ENCODE measurements at regions not wholly inside any gene's neighbourhood (a gene's known extent, or its start where the extent isn't known, plus 50 kb on each side); places are given as distances from the start of the nearest gene placed in this dataset.

DNA sequence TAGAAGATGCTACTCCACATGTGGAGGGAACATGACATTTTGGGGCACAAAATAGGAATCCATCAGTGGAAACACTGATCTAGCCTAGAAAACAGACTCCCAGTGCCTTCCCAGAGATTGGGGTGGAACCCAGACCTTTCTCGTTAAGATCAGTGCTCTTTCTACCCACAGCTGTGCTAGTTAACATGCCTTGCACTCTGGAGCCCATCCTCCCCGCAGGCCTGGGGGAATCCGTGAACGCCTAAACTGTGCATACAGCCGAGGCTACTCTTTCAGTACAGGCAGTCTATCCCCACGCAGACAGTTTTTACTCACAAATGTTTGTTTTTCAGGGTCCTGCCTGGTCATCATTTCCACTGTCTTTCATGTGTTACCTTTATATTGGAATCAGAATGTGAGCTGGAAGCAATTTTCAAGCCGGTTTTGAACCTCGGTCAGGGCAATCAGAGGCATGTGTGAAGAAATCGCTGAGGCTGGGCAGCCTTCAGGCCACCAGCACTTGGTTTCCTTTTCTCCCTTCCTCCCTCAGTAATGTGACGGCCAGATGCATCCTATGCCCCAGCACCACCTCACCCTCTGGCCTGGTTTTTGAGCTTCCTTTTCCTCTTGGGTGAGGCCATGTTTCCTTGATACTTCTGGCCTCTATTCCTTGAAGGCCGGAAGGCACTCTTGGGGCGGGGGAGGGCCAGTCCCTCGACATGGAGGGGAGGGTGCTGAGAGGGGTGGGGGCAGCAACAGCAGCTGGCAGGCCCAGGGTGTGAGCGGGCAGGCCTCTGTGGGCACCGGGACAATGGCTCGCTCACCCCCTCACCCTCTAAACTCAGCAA is 123.6 kb upstream of the GALNT15 start:
- no peak for DNase-seq (ENCODE audit: low read depth in 2 of 3, low spot score in 1 of 3)

DNA sequence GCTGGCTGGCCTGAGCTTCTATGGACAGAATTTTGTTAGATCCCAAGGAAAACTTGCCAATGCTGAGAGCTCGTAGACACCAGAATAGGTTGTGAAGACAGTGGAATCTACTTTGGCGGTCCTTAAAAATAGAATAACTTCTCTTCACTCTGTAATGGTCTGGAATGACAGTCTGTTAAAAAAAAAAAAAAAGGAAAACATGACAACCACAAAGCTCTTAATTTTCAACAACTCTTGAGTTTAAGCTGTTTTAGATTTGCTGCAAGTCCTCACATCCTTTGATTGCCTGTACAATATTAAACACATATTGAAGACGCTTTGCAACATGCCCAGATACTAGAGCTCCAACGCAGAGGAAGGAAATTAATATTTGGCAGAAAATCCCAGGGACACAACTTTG is 122.8 kb upstream of the GALNT15 start:
- no peak for DNase-seq (ENCODE audit: low read depth in 2 of 3, low spot score in 1 of 3)

DNA sequence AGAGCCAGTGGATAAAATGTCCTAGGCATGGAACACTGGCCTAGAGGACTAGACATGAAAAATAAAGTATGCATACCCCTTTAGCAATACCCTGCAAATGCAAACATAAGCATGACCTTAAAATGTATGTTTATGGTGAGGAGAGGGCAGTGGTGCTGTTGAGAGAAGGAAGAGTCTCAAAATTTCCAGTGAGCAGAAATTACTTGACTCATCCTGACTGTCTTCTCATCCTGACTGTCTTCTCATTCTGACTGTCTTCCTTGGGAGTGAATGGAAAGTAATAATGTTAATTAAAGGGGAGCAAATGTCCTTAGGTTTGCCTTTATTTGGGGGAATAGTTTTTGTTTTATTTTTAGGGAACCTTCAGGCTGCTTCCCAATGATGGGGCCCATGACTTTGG is 121.5 kb upstream of the GALNT15 start:
- DNase-seq (ENCODE audit: low read depth in 2 of 3, low spot score in 1 of 3) = no peak

DNA sequence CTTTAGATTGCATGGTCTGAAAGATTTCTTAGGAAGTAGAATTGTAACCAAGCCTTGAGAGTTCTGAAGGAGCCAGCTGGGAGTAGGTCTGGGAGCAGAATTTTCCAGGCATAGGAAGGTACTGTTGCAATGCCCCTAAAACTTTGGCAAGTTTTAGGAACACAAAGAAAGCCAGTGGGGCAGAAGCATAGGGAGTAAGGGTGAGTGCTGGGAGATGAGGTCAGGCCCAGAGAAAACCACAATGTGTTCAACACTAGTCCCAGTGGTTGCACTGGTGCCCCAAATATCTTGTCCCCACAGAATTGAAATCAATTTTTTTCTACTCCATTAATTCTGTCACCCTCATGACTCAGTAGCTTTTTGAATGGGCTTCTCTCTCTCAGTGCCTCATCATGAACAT is 120.7 kb upstream of the GALNT15 start:
- DNase-seq (ENCODE audit: low read depth in 2 of 3, low spot score in 1 of 3) = no peak

DNA sequence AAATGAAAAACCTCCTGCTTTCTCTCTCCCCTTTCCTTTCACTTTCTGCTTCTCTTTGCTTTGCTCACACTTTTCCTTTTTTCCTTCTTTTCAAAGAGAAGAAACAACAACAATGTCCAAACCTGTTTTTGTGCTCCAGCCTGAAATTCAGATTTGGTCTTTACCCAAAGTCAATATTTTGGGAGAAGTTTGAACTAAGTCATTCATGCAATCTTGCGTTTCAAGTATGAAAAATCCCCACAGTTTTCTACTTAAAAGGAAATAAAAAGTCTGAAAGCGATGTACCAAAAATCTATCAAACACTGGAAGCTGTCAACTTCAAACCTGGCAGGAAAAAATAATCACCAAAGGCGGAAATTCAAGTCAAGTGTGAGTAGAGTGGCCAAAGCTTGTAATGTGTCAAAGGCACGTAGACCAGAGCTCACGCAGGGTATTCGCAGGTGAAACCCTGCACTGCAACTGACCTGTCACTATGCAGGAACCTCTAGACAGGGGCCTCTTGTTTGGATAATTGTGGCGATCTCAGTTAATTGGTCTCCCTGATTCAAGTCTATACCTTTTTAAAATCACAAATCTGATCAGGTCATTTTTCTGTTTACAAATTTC is 118.8 kb upstream of the GALNT15 start:
- no peak for DNase-seq (ENCODE audit: low read depth in 2 of 3, low spot score in 1 of 3)

DNA sequence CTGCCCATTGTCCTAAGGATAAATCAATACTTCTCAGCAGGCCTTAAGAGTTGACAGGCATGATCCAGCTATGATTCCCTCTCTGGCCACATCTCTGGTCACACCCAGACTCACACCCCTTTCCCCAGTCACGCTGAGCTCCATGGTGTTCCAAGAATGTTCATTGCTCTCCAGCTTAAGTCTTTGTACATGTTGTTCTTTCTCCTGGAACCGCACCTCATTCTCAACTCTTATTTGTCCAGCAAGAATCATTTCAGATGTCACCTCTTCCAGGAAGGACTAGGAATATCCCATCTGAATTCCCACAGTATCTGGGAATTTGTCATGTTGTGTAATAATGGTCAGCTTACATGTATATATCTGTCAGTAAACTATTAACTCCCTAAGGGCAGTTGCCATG is 118.3 kb upstream of the GALNT15 start:
- no peak for DNase-seq (ENCODE audit: low read depth in 2 of 3, low spot score in 1 of 3)

DNA sequence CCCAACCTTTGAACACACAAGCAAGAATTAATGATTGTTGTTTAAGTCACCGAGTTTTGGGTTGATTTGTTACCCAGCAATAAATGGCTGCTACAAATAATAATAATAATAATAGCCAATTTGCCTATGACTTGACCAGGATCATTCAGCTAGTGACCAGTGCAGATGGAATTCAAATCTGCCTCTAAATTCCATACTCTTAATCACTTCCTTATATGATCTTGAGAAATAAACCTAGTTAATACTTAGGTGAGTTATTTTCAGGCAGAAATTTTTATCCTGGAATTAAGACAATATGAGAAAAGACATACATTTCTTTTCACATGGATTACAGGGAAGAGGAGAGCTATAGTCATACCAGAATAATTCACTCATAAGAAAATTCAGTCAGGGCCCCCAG is 116.0 kb upstream of the GALNT15 start:
- no peak for DNase-seq (ENCODE audit: low read depth in 2 of 3, low spot score in 1 of 3)

DNA sequence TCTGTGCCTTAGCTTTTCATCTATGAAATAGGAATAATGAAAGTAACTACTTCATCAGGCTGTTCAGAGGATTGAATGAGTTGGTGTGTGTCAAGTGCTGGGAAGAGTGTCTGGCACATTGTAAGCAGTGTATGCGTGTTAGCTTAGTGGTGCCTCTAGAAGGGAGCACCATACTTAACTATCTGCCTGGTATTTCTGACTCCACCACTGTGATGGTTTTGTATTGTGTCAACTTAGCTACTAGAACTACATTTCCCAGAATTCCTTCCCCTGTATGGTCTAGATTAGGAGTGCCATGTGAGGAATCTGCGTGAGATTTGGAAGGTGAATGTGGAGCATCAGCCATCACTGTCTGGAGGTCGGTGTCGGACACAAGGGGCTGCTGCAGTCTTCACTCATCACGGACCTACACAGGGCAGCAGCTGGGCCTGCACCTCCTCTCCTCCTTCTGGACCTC is 115.4 kb upstream of the GALNT15 start:
- DNase-seq (ENCODE audit: low read depth in 2 of 3, low spot score in 1 of 3) = no peak

DNA sequence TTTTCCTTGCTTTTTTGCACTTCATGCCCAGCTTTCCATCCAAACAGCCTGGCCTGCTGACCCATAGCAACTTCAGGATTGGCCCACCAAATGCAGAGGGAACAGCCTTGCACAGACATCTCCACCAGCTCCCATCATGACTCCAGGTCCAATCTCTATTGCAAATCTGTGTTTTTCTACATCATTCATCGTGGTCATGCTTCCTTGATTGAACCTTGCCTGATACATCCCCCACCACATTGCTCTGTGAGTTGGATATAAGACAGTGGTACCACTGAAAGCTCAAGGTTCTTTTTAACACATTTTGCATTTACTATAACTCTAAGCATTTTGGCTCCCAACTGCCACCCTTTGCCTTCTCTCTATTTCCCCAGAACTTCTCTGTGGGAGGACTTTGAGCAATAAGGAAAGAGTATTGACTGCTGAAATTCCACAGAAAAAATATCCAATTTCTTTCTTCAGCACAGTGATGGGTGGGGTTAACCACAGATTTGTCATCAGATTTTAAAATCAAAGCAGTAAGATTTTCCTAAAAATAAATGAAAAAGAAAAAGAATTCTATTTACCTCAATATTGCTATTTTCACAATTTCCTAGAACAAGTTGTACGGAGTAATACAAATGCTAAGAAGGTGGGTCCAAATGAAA is 114.6 kb upstream of the GALNT15 start:
- no peak for DNase-seq (ENCODE audit: low read depth in 2 of 3, low spot score in 1 of 3)

DNA sequence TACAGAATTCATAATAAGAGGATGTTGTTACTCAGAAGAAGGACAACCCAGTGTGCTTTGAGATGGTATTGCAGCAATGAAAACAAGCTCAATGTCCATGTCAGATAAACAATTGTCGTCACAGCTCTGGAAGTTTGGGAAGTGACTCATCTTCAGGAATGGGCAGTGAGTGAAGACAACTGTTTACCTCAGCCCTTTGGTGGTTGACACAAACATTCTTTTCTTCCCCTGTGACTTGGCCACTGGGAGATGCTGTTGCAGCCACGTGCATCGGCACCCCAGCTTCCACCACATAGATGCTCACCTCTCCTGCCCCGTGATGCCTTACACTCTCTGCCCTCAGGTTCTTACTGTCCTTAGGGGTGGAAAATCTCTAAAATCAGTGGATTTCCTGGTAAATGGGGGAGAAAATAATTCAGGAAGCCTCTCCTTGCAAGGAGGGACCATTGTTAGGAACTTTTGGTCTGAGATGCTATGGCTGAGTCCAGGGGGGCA is 114.1 kb upstream of the GALNT15 start:
- no peak for DNase-seq (ENCODE audit: low read depth in 2 of 3, low spot score in 1 of 3)

DNA sequence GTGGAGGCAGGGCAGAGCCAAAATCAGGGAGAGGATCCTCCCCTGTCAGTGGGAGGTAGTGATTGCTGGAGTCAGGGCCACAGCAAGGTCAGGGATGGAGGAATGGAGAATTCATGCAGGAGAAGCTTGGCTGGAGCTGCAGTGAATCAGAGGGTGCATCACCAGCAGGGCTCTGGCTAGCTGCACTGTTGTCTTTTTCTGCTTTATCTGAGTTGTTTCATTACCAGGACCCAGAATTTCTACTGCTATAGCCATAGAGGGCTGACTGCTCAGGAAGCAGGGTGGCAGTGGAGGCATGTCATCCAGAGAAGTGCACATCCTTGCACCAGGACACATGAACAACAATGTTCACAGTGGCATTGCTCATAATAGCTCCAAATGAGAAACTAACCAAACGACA is 113.5 kb upstream of the GALNT15 start:
- DNase-seq (ENCODE audit: low read depth in 2 of 3, low spot score in 1 of 3) = no peak

DNA sequence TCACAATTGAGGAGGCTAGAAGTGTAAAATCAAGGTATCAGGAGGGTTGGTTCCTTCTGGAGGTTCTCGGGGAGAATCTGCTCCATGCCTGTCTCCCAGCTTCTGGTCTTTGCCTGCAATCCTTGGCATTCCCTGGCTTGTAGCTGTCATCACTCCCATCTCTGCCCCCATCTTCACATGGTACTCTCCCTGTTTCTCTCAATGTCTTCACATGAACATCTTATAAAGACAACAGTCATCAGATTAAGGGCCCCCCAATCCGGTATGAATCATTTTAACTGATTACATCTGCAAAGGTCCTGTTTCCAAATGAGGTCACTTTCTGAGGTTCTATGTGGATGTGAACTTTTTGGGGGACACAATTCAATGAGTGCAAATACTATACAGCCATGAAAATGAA is 113.0 kb upstream of the GALNT15 start:
- no peak for DNase-seq (ENCODE audit: low read depth in 2 of 3, low spot score in 1 of 3)

DNA sequence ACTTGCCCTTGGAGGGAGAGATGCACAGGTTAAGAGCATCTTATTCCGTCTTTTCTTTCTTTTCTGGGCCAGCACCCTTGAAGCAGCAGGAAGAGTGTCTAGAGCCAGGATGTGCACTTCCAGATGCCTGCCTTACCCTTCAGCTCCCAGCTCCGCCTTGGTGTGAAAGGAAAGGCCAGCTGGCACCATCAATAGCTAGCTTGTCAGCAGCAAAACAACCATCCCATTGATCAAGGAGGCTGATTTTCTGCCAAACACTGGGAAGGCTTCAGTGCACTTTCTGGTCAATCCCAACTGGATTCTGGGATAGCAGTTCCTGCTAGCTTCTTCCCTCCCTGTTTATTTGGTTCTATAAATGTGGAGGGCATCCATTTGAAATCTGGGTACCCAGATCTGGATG is 110.9 kb upstream of the GALNT15 start:
- no peak for DNase-seq (ENCODE audit: low read depth in 2 of 3, low spot score in 1 of 3)

DNA sequence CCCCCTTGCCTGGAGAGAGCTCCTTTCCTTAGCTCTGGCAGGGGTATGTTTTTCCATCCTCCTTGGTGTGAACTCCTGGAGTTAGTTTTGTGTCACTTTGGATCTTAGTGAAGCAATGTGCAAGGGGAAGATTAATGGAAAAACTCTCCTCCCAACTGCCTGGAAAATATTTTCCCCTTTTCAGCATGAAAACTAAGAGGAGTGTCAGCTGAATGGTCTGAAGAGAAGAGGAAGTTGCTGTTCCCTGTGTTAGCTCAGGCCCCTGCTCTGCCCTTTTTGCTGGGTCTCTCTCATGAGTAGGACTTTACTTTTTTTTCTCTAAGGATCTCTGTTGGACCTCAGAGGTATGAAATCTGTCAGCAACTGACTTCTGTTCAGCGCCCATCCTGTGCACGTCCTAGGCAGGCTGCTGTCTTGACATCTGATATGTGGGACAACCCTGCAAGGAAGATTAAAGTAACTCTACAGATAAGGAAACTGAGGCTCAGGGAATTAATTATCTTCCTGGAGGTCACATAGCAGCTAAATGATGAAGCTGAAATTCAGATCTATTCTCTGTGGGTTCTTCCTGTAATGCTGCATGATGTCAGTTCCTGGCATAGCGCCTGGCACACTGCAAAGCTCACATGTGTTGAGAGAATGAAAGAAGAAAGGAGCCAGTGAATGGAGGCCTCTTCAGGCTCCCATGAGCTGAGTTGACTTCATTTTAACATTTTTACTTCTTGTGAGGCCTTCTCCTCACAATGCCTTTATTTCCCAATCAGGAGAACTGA is 109.7 kb upstream of the GALNT15 start:
- DNase-seq (ENCODE audit: low read depth in 2 of 3, low spot score in 1 of 3) = no peak

DNA sequence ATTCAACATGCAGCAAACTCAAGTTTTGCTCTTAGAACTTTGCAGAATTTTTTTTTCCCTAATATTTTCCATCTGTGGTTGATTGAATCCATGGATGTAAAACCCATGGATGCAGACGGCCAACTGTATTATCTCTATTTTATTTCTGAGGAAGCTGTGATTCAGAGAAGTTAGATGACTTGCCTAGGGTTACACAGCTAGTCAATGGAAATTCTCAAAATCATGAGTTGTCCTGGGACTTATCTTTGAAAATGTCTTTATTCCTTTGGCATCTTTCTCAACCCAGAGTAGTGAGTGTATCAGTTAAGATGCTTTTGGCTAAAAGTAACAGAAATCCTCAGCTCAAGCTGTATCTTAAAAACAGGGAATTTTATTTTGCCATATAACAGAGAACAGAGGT is 107.9 kb upstream of the GALNT15 start:
- no peak for DNase-seq (ENCODE audit: low read depth in 2 of 3, low spot score in 1 of 3)

DNA sequence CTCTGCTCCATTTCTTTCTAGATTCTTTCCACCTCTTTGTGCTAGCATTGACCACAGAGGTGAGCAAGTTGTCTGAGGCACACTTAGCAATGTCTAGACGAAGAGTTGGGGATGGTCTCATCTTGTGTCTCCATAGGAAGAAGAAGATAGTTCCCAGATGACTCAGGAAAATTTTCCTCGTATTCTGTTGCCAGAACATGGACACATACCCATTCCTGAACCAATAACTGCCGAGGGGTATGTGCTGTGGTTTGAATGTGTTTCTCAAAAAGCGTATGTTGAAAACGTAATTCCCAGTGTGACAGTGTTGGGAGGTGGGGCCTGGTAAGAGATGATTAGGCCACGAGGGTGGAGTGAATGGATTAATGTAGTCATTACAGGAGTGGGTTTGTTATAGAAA is 107.5 kb upstream of the GALNT15 start:
- DNase-seq (ENCODE audit: low read depth in 2 of 3, low spot score in 1 of 3) = no peak

DNA sequence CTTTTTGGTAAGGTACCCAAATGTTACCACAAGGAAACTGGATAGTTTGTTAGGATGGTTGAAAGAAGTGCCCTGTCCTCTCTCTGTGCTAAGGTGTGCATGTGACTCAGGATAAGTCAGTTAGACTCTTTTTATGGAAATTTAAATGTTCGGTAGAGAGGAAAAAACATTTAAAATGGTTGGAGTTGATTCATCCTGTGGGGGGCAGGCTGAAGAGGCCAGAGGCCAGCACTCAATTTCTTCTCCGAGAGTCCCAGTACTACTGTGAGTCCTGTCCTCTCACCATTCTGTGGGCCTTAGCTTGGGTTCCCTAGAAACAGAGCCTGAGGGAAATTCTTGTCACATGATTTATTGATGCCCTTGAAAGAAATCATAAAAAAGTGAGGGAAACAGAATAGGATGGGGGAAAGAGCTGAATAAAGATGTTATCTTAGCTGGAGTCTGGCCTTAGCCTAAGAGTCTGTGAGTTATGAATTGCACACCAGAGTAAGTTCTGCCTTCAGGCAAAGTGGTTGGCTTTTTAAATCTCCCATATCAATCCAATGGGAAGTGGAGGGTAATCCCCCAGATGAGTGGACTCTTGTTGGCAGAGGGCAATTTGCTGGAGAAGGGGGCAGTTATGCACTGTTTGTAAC is 106.5 kb upstream of the GALNT15 start:
- no peak for DNase-seq (ENCODE audit: low read depth in 2 of 3, low spot score in 1 of 3)

DNA sequence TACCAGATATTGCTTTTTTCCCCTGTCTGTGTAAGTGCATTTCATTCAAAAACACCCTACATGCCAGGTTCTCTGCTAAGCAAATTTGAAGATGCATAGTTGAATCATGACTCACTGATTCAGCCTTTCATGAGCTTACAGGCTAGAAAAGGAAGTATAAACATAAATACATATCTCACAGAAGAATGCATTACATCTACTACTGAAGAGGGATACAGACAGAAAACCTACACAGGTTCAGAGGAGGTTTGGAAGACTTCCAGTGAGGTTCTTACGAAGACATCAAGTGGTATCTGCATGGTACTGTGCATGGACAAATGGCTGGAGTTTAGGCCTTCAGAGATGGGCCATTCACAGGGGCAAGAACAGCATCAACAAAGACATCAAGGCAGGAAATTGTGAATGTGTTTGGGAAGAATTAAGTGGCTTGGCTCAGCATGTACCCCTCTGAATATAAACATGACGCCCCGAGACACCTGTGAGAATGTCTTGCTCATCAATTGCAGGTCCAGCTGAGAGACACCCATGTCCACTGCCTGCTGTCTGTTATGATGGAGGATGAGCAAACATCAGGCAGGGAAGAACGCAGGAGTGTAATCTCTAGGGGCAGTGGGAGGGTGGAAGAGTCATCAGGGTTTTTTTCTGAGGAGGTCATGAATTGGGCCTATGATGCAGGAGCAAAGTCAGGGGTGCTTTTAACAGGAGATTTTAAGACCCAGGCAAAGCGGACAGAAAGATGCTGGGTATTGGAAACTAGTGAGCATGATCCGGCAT is 105.1 kb upstream of the GALNT15 start:
- no peak for DNase-seq (ENCODE audit: low read depth in 2 of 3, low spot score in 1 of 3)

DNA sequence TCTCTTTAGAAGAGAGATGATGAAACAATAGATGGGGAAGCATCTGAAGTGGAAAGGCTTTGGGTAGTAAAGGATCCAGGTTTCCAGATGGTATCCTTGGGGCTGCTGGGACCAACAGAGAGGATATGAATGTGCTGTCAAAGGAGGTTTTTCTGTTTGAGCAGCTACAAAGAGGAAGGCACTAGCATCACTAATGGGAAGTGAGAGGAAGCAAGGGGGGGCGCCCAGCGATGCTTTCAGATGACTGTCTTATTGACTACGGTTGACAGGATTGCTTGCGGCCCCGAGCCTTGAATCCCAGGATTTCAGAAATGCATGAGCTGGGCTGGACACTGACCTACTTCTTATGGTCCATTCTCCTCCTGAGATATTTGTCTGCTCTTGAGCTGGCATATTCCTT is 103.8 kb upstream of the GALNT15 start:
- DNase-seq (ENCODE audit: low read depth in 2 of 3, low spot score in 1 of 3) = no peak

DNA sequence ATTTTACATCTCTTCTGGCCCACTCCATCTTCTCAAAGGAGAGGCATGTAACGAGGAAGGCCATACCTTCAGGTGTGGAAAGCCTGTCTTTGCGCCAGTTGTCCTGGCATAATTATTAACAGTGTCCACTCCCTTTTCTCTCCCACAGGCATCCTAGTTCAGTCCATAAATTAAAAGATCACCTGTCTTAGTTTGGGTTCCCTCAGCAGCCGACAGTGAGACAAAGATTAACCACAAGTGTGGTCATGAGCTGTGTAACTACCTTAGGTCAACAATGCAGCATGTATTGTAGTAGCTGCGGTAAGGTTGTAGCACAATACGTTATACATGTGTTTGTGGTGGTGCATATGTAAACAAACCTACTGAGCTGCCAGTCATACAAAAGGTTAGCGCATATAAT is 103.3 kb upstream of the GALNT15 start:
- DNase-seq (ENCODE audit: low read depth in 2 of 3, low spot score in 1 of 3) = no peak

Data from stimulated activated CD4-positive, alpha-beta T cell treated with anti-CD3 and anti-CD28 coated beads, Interleukin-12 subunit alpha, Interleukin-12 subunit beta, amount 100 ng/mL, for 48 hours (primary cell).